ENCODE measurements at regions not wholly inside any gene's neighbourhood (a gene's known extent, or its start where the extent isn't known, plus 50 kb on each side); places are given as distances from the start of the nearest gene placed in this dataset.

DNA sequence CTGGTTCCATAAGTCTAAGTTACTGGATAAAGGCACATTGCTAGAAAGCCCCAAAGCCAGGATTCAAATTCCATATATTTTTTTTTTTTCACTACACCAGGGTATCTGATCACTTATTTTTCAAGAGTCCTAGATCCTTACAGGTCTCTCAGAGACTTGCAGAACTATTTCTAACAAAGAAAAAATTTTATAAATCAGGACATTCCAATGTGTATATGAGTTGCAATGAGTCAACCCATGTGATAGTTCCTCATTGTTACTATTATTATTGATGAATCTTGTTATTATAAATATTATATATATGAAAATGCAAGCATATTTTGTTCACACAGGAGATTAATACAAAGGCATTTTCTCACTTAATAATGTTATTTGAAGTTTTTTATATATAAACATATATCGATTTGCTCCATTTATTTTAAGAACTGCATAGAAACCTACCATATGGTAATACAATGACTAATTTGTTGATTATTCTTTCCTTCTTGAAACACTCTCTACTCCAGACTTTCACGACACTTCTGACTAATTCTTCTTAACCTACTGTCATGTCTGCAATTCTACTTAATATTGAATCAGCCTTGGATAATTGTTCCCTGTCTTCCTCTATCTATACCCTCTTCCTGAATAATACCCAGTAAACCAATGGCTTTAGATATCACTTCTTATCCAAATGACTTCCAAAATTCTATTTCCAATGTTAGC, 968.4 kb upstream of the NRXN1 start:
- TF ChIP-seq, protein P1, sequence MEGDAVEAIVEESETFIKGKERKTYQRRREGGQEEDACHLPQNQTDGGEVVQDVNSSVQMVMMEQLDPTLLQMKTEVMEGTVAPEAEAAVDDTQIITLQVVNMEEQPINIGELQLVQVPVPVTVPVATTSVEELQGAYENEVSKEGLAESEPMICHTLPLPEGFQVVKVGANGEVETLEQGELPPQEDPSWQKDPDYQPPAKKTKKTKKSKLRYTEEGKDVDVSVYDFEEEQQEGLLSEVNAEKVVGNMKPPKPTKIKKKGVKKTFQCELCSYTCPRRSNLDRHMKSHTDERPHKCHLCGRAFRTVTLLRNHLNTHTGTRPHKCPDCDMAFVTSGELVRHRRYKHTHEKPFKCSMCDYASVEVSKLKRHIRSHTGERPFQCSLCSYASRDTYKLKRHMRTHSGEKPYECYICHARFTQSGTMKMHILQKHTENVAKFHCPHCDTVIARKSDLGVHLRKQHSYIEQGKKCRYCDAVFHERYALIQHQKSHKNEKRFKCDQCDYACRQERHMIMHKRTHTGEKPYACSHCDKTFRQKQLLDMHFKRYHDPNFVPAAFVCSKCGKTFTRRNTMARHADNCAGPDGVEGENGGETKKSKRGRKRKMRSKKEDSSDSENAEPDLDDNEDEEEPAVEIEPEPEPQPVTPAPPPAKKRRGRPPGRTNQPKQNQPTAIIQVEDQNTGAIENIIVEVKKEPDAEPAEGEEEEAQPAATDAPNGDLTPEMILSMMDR (IDR thresholded peaks at IDR 0.05) = no peak
- TF ChIP-seq POLR2A (IDR thresholded peaks at IDR 0.05) = no peak

All from right lobe of liver (tissue), 4 donors.